HEK293T (cell line): ENCODE measurements at regions not wholly inside any gene's neighbourhood (a gene's known extent, or its start where the extent isn't known, plus 50 kb on each side); places are given as distances from the start of the nearest gene placed in this dataset.

Experiments
- CTCF ChIA-PET: fragments of 350-600 bp; formaldehyde crosslinking; extraction: SDS; loops from one replicate; lab custom pipeline; 2021; ENCODE audit warnings: antibody characterized with exemption, inconsistent platforms; lab: Yijun Ruan, JAX
- POLR2A ChIA-PET: fragments of 350-600 bp; formaldehyde crosslinking; extraction: SDS; loops from one replicate; lab custom pipeline; 2020; ENCODE audit warnings: antibody characterized with exemption, inconsistent platforms; lab: Yijun Ruan, JAX
- DNase-seq: peaks from one replicate; pipeline ENCODE4 v3.0.0; 2012; ENCODE audit warnings: mixed read lengths; ENCODE audit errors: extremely low spot score
- ARNT ChIP-seq: fragments of 450-650 bp; IDR thresholded peaks from 2 replicates; pipeline ENCODE4 v1.6.1; 2017; ENCODE audit warnings: mild to moderate bottlenecking
- BHLHE40 ChIP-seq: fragments of 450-650 bp; IDR thresholded peaks from 2 replicates; pipeline ENCODE4 v1.6.1; 2016; ENCODE audit warnings: mild to moderate bottlenecking, moderate library complexity, borderline replicate concordance
- CTBP1 ChIP-seq: fragments of 450-650 bp; IDR thresholded peaks from 2 replicates; pipeline ENCODE4 v1.6.1; 2016; ENCODE audit warnings: borderline replicate concordance
- ELF4 ChIP-seq: fragments of 450-650 bp; IDR thresholded peaks from 2 replicates; pipeline ENCODE4 v1.6.1; 2017; ENCODE audit warnings: antibody characterized with exemption
- FOXA1 ChIP-seq: fragments of 450-650 bp; IDR thresholded peaks from 2 replicates; pipeline ENCODE4 v1.6.1; 2016; ENCODE audit warnings: mild to moderate bottlenecking
- FOXK2 ChIP-seq: fragments of 450-650 bp; IDR thresholded peaks from 2 replicates; pipeline ENCODE4 v1.6.1; 2016; ENCODE audit warnings: mild to moderate bottlenecking
- FOXM1 ChIP-seq: fragments of 450-650 bp; IDR thresholded peaks from 2 replicates; pipeline ENCODE4 v1.6.1; 2017; ENCODE audit warnings: mild to moderate bottlenecking, borderline replicate concordance
- HDGF ChIP-seq: fragments of 450-650 bp; IDR thresholded peaks from 2 replicates; pipeline ENCODE4 v1.6.1; 2017; ENCODE audit warnings: antibody characterized with exemption, borderline replicate concordance
- L3MBTL2 ChIP-seq: fragments of 450-650 bp; conservative IDR thresholded peaks from 2 replicates; pipeline ENCODE4 v1.6.1; 2016; ENCODE audit warnings: mild to moderate bottlenecking
- LEF1 ChIP-seq: fragments of 450-650 bp; IDR thresholded peaks from 2 replicates; pipeline ENCODE4 v1.6.1; 2017; ENCODE audit warnings: mild to moderate bottlenecking, borderline replicate concordance
- NFRKB ChIP-seq: fragments of 450-650 bp; IDR thresholded peaks from 2 replicates; pipeline ENCODE4 v1.6.1; 2016; ENCODE audit warnings: mild to moderate bottlenecking, moderate library complexity
- SP1 ChIP-seq: fragments of 450-650 bp; IDR thresholded peaks from 2 replicates; pipeline ENCODE4 v1.6.1; 2017
- SUZ12 ChIP-seq: fragments of 450-650 bp; IDR thresholded peaks from 2 replicates; pipeline ENCODE4 v1.6.1; 2016; ENCODE audit warnings: mild to moderate bottlenecking
- TARDBP ChIP-seq: fragments of 450-650 bp; IDR thresholded peaks from 2 replicates; pipeline ENCODE4 v1.6.1; 2016
- ZNF384 ChIP-seq: fragments of 450-650 bp; IDR thresholded peaks from 2 replicates; pipeline ENCODE4 v1.6.1; 2016
- TF ChIP-seq, protein P1 (sequence below): fragments of 450-650 bp; IDR thresholded peaks from 2 replicates; pipeline ENCODE4 v1.6.1; 2016

GRCh38 chr4:181645489-181645888 is 597.7 kb upstream of the TENM3 start:
- ChIA-PET CTCF (no interaction called here), POLR2A (no interaction called here)
- DNase-seq = no peak
- TF ChIP-seq HDGF (no peak), FOXM1 (no peak), FOXK2 (no peak), ELF4 (no peak), L3MBTL2 (no peak), SP1 (no peak)

DNA sequence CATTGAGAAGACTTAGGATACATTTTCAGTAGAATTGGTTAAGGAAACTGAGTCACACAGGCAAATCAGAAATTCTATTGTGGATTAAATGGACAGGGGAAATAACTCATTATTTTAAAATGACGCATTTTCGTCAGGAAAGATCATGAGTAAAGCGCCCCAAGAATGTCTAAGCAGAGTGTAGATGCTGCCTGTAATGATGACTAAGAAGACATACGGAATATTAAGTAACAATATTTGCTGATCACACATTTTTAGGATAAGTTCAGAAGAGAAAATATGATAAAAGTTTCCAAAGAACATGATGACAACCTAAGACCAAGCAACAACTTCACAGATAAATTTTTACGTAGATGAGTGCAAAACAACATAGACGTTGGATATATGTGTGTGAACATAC is 596.3 kb upstream of the TENM3 start:
- ChIA-PET POLR2A (no interaction called here), CTCF (no interaction called here)
- TF ChIP-seq HDGF (no peak), FOXM1 (no peak), CTBP1 (no peak)
- TF ChIP-seq, protein P1, sequence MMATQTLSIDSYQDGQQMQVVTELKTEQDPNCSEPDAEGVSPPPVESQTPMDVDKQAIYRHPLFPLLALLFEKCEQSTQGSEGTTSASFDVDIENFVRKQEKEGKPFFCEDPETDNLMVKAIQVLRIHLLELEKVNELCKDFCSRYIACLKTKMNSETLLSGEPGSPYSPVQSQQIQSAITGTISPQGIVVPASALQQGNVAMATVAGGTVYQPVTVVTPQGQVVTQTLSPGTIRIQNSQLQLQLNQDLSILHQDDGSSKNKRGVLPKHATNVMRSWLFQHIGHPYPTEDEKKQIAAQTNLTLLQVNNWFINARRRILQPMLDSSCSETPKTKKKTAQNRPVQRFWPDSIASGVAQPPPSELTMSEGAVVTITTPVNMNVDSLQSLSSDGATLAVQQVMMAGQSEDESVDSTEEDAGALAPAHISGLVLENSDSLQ = no peak
- DNase-seq = no peak

DNA sequence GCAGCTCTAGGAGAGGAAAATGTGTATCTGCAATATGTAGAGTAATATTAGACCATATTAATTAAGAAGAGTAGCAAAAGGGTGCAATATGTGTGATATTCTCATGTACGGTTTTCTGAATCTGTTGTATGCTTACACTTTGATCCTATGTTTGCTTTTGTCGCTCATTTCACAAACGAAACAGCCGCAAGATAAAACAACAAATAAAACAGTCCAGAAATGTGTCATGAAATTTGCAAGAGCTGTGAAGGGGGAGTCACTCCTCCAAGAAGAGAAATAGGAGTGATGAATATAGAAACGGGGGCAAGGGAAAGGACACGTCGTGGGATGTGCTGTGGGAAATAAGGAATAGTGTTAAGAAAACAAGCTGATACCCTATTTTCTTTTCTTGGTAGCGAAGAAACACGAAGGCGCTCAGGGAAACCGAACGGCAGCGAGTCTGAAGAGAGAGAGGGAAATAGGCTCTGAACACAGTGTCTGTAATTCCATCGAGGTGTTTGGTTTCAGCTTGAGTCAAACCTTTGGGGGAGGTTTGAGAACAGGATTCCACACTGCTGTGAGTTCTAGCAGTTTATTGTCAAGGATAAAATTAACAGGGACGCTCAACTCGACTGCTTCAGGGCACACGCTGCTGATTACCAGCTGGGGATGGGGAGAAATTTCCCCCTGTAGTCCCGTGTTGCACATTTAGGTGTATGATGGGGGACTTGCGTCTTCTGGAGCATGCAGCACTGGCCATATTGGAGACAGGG is 595.6 kb upstream of the TENM3 start:
- DNase-seq = peak; percentile 25
- ChIA-PET POLR2A (no interaction called here), CTCF (no interaction called here)
- no peak for TF ChIP-seq ELF4
- no peak for TF ChIP-seq BHLHE40
- peak; percentile 32; the same call in 1 of the 2 replicates for TF ChIP-seq L3MBTL2
- no peak for TF ChIP-seq FOXA1
- TF ChIP-seq CTBP1 = no peak

- ChIA-PET POLR2A (no interaction called here), CTCF (interaction anchor here (0.6 kb wide), 1 partner anchor 62 kb away, joined by 3 read pairs; no protein-coding TSS in a partner anchor)
- TF ChIP-seq ZNF384 (no peak), L3MBTL2 (no peak), HDGF (no peak), BHLHE40 (no peak), SUZ12 (no peak), ELF4 (no peak), CTBP1 (no peak), SP1 (no peak), LEF1 (no peak), FOXA1 (no peak), NFRKB (no peak), FOXM1 (no peak)
- TF ChIP-seq, protein P1 = no peak
- DNase-seq = no peak
Observed at GRCh38 chr4:181650033-181650825, 593.0 kb upstream of the TENM3 start.

DNA sequence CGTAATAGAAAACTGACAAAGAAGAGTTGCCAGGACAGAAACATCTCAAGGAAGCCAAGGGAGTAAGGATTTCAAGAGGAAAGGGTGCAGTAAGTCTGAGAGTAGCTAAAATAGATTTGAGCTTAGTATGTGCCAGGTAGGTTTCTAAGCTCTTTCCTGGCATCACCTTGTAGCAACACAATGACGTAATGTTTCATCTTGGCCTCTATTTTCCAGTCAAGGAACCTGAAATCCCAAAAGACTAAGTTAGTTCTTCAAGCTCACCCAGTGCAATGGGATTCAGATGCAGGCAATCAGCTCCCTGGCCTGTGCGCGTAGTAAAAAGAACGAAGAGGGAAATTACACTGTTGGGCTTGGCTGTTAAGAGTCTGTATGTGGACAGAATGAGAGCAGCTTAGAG is 586.5 kb upstream of the TENM3 start:
- no peak for DNase-seq
- POLR2A ChIA-PET = interaction anchor here (0.7 kb wide), 1 partner anchor 21 kb away, joined by 4 read pairs; no protein-coding TSS in a partner anchor
- CTCF ChIA-PET = interaction anchor here (1.4 kb wide), 1 partner anchor 39 kb away, joined by 3 read pairs; no protein-coding TSS in a partner anchor
- no peak for TF ChIP-seq ELF4
- TF ChIP-seq FOXK2 = no peak
- no peak for TF ChIP-seq FOXA1
- TF ChIP-seq NFRKB = no peak
- TF ChIP-seq, protein P1 = no peak
- TF ChIP-seq TARDBP = no peak
- TF ChIP-seq ARNT = no peak
- no peak for TF ChIP-seq HDGF
- TF ChIP-seq SP1 = no peak
- no peak for TF ChIP-seq BHLHE40
- no peak for TF ChIP-seq CTBP1
- TF ChIP-seq L3MBTL2 = no peak

GRCh38 chr4:181659202-181659601 is 584.0 kb upstream of the TENM3 start:
- TF ChIP-seq TARDBP = no peak
- TF ChIP-seq BHLHE40 = no peak
- TF ChIP-seq SP1 = no peak
- no peak for DNase-seq
- ChIA-PET CTCF (no interaction called here), POLR2A (no interaction called here)
